ENCODE measurements at regions not wholly inside any gene's neighbourhood (a gene's known extent, or its start where the extent isn't known, plus 50 kb on each side); places are given as distances from the start of the nearest gene placed in this dataset.

DNA sequence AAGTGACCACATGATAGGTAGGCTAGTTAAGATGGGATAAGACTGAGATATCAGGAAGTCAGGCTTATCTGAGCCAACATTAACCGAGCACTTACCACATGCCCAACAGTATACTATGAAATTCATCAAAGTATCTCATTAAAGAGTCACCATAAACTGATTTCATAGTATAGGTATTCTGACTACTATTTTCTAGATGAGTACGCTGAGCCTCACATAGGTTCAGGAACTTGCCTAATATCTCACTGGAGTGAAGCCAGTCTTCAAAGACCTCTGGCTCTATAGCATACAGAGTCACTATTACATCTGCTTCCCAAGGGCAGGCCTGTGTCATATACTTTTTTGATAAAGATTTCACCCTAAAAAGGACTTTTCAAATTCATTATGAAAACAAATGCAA lies 115.6 kb upstream of the NGF start:
- no peaks in the 10 kb centered on the region for H3K36me3 ChIP-seq (ENCODE audit: control insufficient read depth in 4 of 4, insufficient read depth in 3 of 4, low read depth in 1 of 4, low read length in 3 of 4)
- H3K4me1 ChIP-seq (ENCODE audit: control insufficient read depth in 4 of 4, insufficient read depth in 4 of 4, low read length in 3 of 4), result peaks cover 0 to 2% (median 0%) of the 10 kb centered on the region in 4 donors
- TF ChIP-seq SP1 (IDR thresholded peaks at IDR 0.05), result no peak
- TF ChIP-seq JUND (IDR thresholded peaks at IDR 0.05), result no peak
- no peak for TF ChIP-seq TAF1 (conservative IDR thresholded peaks at IDR 0.05)
- TF ChIP-seq, protein P1, sequence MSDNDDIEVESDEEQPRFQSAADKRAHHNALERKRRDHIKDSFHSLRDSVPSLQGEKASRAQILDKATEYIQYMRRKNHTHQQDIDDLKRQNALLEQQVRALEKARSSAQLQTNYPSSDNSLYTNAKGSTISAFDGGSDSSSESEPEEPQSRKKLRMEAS (IDR thresholded peaks at IDR 0.05), result no peak
- TF ChIP-seq NR2F2 (IDR thresholded peaks at IDR 0.05), result no peak
- TF ChIP-seq FOXA2 (IDR thresholded peaks at IDR 0.05), result no peak
- TF ChIP-seq YY1 (IDR thresholded peaks at IDR 0.05), result no peak
- no peak for TF ChIP-seq GABPA (IDR thresholded peaks at IDR 0.05 in 1 of 2, conservative IDR thresholded peaks at IDR 0.05 in 1 of 2)
- TF ChIP-seq EGR1 (IDR thresholded peaks at IDR 0.05; ENCODE audit: low read depth in 2 of 2), result no peak
- TF ChIP-seq FOXA1 (IDR thresholded peaks at IDR 0.05), result no peak
- TF ChIP-seq, protein P2, sequence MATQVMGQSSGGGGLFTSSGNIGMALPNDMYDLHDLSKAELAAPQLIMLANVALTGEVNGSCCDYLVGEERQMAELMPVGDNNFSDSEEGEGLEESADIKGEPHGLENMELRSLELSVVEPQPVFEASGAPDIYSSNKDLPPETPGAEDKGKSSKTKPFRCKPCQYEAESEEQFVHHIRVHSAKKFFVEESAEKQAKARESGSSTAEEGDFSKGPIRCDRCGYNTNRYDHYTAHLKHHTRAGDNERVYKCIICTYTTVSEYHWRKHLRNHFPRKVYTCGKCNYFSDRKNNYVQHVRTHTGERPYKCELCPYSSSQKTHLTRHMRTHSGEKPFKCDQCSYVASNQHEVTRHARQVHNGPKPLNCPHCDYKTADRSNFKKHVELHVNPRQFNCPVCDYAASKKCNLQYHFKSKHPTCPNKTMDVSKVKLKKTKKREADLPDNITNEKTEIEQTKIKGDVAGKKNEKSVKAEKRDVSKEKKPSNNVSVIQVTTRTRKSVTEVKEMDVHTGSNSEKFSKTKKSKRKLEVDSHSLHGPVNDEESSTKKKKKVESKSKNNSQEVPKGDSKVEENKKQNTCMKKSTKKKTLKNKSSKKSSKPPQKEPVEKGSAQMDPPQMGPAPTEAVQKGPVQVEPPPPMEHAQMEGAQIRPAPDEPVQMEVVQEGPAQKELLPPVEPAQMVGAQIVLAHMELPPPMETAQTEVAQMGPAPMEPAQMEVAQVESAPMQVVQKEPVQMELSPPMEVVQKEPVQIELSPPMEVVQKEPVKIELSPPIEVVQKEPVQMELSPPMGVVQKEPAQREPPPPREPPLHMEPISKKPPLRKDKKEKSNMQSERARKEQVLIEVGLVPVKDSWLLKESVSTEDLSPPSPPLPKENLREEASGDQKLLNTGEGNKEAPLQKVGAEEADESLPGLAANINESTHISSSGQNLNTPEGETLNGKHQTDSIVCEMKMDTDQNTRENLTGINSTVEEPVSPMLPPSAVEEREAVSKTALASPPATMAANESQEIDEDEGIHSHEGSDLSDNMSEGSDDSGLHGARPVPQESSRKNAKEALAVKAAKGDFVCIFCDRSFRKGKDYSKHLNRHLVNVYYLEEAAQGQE (IDR thresholded peaks at IDR 0.05), result no peak
- TF ChIP-seq, protein P3, sequence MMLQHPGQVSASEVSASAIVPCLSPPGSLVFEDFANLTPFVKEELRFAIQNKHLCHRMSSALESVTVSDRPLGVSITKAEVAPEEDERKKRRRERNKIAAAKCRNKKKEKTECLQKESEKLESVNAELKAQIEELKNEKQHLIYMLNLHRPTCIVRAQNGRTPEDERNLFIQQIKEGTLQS (IDR thresholded peaks at IDR 0.05), result no peak
- TF ChIP-seq, protein P4, sequence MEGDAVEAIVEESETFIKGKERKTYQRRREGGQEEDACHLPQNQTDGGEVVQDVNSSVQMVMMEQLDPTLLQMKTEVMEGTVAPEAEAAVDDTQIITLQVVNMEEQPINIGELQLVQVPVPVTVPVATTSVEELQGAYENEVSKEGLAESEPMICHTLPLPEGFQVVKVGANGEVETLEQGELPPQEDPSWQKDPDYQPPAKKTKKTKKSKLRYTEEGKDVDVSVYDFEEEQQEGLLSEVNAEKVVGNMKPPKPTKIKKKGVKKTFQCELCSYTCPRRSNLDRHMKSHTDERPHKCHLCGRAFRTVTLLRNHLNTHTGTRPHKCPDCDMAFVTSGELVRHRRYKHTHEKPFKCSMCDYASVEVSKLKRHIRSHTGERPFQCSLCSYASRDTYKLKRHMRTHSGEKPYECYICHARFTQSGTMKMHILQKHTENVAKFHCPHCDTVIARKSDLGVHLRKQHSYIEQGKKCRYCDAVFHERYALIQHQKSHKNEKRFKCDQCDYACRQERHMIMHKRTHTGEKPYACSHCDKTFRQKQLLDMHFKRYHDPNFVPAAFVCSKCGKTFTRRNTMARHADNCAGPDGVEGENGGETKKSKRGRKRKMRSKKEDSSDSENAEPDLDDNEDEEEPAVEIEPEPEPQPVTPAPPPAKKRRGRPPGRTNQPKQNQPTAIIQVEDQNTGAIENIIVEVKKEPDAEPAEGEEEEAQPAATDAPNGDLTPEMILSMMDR (IDR thresholded peaks at IDR 0.05; ENCODE audit: low read depth, low read length, missing input control), result no peak
- TF ChIP-seq RAD21 (IDR thresholded peaks at IDR 0.05), result no peak
- no peak for TF ChIP-seq HNF4A (conservative IDR thresholded peaks at IDR 0.05)
- no peak for TF ChIP-seq RXRA (IDR thresholded peaks at IDR 0.05)
- no peak for TF ChIP-seq HNF4G (IDR thresholded peaks at IDR 0.05)
- TF ChIP-seq, protein P5, sequence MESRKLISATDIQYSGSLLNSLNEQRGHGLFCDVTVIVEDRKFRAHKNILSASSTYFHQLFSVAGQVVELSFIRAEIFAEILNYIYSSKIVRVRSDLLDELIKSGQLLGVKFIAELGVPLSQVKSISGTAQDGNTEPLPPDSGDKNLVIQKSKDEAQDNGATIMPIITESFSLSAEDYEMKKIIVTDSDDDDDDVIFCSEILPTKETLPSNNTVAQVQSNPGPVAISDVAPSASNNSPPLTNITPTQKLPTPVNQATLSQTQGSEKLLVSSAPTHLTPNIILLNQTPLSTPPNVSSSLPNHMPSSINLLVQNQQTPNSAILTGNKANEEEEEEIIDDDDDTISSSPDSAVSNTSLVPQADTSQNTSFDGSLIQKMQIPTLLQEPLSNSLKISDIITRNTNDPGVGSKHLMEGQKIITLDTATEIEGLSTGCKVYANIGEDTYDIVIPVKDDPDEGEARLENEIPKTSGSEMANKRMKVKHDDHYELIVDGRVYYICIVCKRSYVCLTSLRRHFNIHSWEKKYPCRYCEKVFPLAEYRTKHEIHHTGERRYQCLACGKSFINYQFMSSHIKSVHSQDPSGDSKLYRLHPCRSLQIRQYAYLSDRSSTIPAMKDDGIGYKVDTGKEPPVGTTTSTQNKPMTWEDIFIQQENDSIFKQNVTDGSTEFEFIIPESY (IDR thresholded peaks at IDR 0.05), result no peak
- H3K9ac ChIP-seq (ENCODE audit: low read depth in 1 of 2, low read length in 2 of 2), result no peak overlapping the region
- 91% methylated on average over 2 of the region's 2 CpGs for WGBS
- DNase-seq (ENCODE audit: low spot score), result no peak
- peaks cover 0 to 7% (median 0%) of the 10 kb centered on the region in 4 donors for H3K27me3 ChIP-seq (ENCODE audit: control insufficient read depth in 4 of 4, insufficient read depth in 4 of 4, low read length in 3 of 4)
- no peak overlapping the region for H3K4me3 ChIP-seq (ENCODE audit: low read depth in 1 of 3, low read length in 3 of 3)
- no peaks in the 10 kb centered on the region for H3K9me3 ChIP-seq (ENCODE audit: control insufficient read depth in 4 of 4, low read length in 3 of 4)
- no peak overlapping the region for H3K27ac ChIP-seq (ENCODE audit: low read depth in 1 of 2, low read length in 2 of 2)

Data from liver (tissue), 8 donors.